ENCODE measurements at regions not wholly inside any gene's neighbourhood (a gene's known extent, or its start where the extent isn't known, plus 50 kb on each side); places are given as distances from the start of the nearest gene placed in this dataset.
"Not testable (repeated sequence)": the region's sequence is repeated elsewhere in the genome, so short reads cannot be mapped to it uniquely, and the experiment has no call there.

DNA sequence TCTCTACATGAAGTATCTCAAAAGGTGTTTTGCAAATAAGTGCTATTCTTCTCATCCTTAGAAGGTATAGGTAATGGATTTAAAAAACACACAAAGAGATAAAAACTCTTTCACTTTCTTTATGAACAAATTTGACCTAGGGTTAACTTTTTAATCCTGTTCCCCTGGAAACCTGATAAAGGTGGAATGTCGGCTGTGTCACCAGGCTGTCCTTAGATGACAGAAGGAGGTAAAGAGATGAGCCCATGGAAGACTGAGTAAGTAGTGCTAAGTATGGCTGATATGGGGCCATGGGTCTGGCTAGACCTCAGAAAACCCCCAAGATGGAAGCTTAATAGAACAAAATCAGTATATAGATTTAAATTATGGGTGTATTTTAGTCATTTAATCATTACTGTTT, 153.8 kb upstream of the LSM14A start:
- ATAC-seq (ENCODE audit: low FRiP score) (no peak), DNase-seq (ENCODE audit: low spot score) (no peak)
- TF ChIP-seq, protein P1, sequence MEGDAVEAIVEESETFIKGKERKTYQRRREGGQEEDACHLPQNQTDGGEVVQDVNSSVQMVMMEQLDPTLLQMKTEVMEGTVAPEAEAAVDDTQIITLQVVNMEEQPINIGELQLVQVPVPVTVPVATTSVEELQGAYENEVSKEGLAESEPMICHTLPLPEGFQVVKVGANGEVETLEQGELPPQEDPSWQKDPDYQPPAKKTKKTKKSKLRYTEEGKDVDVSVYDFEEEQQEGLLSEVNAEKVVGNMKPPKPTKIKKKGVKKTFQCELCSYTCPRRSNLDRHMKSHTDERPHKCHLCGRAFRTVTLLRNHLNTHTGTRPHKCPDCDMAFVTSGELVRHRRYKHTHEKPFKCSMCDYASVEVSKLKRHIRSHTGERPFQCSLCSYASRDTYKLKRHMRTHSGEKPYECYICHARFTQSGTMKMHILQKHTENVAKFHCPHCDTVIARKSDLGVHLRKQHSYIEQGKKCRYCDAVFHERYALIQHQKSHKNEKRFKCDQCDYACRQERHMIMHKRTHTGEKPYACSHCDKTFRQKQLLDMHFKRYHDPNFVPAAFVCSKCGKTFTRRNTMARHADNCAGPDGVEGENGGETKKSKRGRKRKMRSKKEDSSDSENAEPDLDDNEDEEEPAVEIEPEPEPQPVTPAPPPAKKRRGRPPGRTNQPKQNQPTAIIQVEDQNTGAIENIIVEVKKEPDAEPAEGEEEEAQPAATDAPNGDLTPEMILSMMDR (IDR thresholded peaks at IDR 0.05), result no peak

DNA sequence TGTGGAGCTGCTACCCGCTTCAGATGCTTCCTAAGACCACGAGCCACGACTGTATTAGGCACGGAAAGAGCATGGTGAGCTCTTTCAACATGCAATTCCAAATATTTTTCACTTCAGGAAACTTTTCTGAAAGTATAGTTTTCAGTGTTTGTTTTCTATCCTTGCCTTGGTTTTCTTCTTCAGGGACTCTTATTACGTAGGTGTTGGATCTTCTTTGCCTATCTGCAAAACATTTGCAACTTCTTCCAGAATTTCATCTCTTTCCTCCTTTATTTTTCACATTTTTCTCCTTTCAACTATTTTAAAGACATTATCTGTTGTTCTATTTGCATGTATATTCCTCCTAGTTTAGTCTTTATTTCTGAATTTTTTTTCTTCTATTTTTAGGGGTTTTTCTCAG, 148.9 kb upstream of the LSM14A start:
- no peak for DNase-seq (ENCODE audit: low spot score)
- ATAC-seq (ENCODE audit: low FRiP score), result no peak
- TF ChIP-seq, protein P1 (IDR thresholded peaks at IDR 0.05), result no peak

DNA sequence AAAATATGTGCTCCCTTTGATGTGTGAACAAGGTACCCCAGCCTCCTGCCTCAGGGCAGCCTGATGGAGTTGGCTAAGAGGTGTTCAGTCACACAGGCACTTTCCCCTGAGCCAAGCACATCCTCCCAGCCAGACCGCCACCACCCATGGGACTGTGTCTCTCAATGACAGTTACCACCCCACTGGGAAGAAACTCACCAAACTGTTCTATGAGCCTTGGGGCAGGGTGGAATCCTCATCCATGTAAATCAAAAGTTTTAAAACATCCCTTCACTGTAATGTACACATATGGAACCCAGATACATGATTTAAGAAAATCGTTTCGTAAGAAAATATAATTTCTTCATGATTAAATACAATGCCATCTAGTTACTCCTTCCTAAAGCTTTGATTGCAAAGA, 138.4 kb upstream of the LSM14A start:
- no peak for DNase-seq (ENCODE audit: low spot score)
- no peak for ATAC-seq (ENCODE audit: low FRiP score)
- TF ChIP-seq, protein P1 (IDR thresholded peaks at IDR 0.05), result no peak

DNA sequence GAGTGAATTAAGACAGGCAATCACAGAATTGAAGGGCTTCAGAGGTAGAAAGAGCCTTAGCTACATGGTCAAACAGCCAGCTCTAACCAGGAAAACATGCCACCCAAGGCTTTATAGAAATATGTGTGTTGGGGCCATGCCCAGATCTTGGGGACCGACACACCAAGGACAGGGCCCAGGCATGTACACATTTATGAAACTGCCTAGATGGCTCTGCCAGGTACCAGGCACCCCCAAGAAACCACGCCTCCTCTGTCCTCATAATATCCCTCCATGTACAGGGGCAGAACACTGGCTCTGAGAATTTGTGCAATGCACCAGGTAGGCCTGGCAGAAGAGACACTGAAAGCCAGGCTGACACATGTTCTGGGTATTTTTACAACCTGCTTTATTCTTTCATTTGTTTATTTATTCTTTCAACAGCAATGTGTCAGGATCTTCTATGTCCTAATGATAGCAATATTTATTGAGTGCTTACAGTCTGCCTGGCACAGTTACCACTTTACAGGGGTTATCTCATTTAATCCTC, 137.9 kb upstream of the LSM14A start:
- ATAC-seq (ENCODE audit: low FRiP score) (no peak), DNase-seq (ENCODE audit: low spot score) (no peak)
- TF ChIP-seq, protein P1 (IDR thresholded peaks at IDR 0.05), result no peak

DNA sequence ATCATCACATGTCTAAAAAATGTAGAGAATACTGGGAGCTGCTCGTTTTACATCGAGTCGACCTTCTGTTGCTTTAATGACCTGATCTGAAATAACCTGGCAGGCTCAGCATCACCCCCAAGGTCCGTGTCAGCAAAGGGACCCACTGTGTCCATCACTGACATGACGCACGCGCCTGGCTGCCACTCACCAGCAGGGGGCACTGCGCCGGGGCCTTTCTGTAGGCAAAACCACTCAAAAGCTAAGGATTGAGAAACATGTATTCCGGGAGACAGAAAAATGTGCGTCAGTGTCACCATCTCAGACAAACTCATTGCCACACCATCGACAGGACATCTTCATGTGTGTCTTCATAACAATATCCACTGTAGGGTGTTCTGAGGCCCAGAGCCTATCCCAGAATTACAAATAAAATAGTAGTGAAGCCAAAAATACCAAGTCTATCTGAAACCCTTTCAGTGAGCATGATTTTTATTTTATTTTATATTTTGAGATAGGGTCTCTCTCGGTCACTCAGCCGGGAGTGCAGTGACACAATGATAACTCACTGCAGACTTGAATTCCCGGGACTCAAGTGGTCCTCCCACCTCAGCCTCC, 130.3 kb upstream of the LSM14A start:
- ATAC-seq (ENCODE audit: low FRiP score), result no peak
- TF ChIP-seq, protein P1 (IDR thresholded peaks at IDR 0.05), result peak in 1 of 3 donors; percentile 5
- peak; percentile 60 for DNase-seq (ENCODE audit: low spot score)

DNA sequence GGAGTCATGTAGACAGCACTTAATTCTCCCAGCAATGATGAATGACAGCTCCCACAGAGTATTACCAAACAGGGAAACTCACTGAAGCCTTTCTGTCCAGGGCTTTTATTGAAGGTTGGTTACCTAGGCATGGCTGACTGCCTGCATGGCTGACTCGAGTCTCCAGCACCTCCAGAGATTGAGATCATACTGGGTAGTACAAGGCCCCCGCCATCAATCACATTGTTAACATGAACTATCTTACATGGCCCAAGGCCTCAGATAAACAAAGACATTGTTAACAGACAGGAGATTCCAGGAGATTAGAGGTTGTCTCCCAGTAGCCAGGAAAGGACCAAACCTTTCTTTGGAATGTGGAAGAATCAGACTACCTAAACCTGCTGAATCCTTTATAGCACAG, 128.3 kb upstream of the LSM14A start:
- ATAC-seq (ENCODE audit: low FRiP score) (no peak), DNase-seq (ENCODE audit: low spot score) (no peak)
- TF ChIP-seq, protein P1 (IDR thresholded peaks at IDR 0.05), result no peak

DNA sequence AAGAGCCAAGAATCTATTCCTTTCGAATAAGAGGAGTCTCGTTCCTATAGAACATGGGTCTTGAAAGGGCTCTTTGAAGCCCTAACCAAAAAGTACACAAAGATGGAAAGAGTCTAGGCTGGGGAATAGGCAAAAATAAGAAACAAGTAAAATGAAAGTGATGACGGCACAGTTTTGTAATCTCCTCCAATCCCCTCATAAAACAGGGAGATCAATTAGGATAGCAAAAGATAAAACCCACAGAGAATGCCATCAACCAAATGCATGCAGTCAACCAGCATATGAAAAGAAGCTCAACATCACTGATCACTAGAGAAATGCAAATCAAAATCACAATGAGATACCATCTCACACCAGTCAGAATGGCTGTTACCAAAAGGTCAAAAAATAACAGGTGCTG, 122.4 kb upstream of the LSM14A start:
- TF ChIP-seq, protein P1 (IDR thresholded peaks at IDR 0.05), result no peak
- ATAC-seq (ENCODE audit: low FRiP score), result no peak
- DNase-seq (ENCODE audit: low spot score), result no peak

DNA sequence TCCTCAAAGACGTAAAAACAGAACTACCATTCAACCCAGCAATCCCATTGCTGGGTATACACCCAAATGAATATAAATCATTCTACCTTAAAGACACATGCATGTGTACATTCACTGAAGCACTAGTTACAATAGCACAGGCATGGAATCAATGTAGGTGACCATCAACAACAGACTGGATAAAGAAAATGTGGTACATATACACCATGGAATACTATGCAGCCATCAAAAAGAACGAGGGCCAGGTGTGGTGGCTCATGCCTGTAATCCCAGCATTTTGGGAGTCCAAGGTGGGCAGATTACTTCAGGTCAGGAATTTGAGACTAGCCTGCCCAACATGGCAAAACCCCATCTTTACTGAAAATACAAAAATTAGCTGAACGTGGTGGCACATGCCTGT, 121.9 kb upstream of the LSM14A start:
- ATAC-seq (ENCODE audit: low FRiP score); DNase-seq (ENCODE audit: low spot score): not testable (repeated sequence)

Measured in omental fat pad (tissue), 3 donors.